ENCODE measurements at regions not wholly inside any gene's neighbourhood (a gene's known extent, or its start where the extent isn't known, plus 50 kb on each side); places are given as distances from the start of the nearest gene placed in this dataset.
"Not testable (repeated sequence)": the region's sequence is repeated elsewhere in the genome, so short reads cannot be mapped to it uniquely, and the experiment has no call there.

GRCh38 chr3:196141052-196141865 is 59.4 kb upstream of the TFRC start:
- Histone ChIP-seq H3K4me3 (ENCODE audit: insufficient read length, low read depth) (no peak overlapping the region), H3K9ac (ENCODE audit: insufficient read length, low read depth) (no peak overlapping the region), H3K36me3 (ENCODE audit: insufficient read depth, insufficient read length, low read length) (no peaks in the 10 kb centered on the region), H3K9me3 (ENCODE audit: insufficient read depth, low read length) (no peaks in the 10 kb centered on the region), H3K4me1 (ENCODE audit: insufficient read depth, insufficient read length) (peaks cover 24% of the 10 kb centered on the region), H3K27me3 (ENCODE audit: insufficient read depth, insufficient read length) (no peaks in the 10 kb centered on the region)
- TF ChIP-seq YY1 (IDR thresholded peaks at IDR 0.05; ENCODE audit: insufficient read depth, insufficient read length) (no peak), ZNF274 (IDR thresholded peaks at IDR 0.05; ENCODE audit: low read depth, low read length) (no peak), SUZ12 (IDR thresholded peaks at IDR 0.05; ENCODE audit: extremely low read depth, insufficient read depth, insufficient read length) (no peak)
- no peak for DNase-seq (ENCODE audit: low read depth, low spot score)

- no peak for DNase-seq (ENCODE audit: low read depth, low spot score)
- no peak overlapping the region for H3K4me3 ChIP-seq (ENCODE audit: insufficient read length, low read depth)
- no peaks in the 10 kb centered on the region for H3K36me3 ChIP-seq (ENCODE audit: insufficient read depth, insufficient read length, low read length)
- peaks cover 24% of the 10 kb centered on the region for H3K4me1 ChIP-seq (ENCODE audit: insufficient read depth, insufficient read length)
- no peak for TF ChIP-seq ZNF274 (IDR thresholded peaks at IDR 0.05; ENCODE audit: low read depth, low read length)
- TF ChIP-seq YY1 (IDR thresholded peaks at IDR 0.05; ENCODE audit: insufficient read depth, insufficient read length): no peak
- no peak for TF ChIP-seq SUZ12 (IDR thresholded peaks at IDR 0.05; ENCODE audit: extremely low read depth, insufficient read depth, insufficient read length)
- no peaks in the 10 kb centered on the region for H3K9me3 ChIP-seq (ENCODE audit: insufficient read depth, low read length)
- no peak overlapping the region for H3K9ac ChIP-seq (ENCODE audit: insufficient read length, low read depth)
- no peaks in the 10 kb centered on the region for H3K27me3 ChIP-seq (ENCODE audit: insufficient read depth, insufficient read length)
Measured at GRCh38 chr3:196140224-196140623, 58.3 kb upstream of the TFRC start.

GRCh38 chr3:196139281-196139680 is 57.4 kb upstream of the TFRC start:
- no peaks in the 10 kb centered on the region for H3K27me3 ChIP-seq (ENCODE audit: insufficient read depth, insufficient read length)
- DNase-seq (ENCODE audit: low read depth, low spot score): no peak
- H3K9ac ChIP-seq (ENCODE audit: insufficient read length, low read depth): no peak overlapping the region
- H3K4me1 ChIP-seq (ENCODE audit: insufficient read depth, insufficient read length): peaks cover 24% of the 10 kb centered on the region
- no peaks in the 10 kb centered on the region for H3K9me3 ChIP-seq (ENCODE audit: insufficient read depth, low read length)
- H3K4me3 ChIP-seq (ENCODE audit: insufficient read length, low read depth): no peak overlapping the region
- no peaks in the 10 kb centered on the region for H3K36me3 ChIP-seq (ENCODE audit: insufficient read depth, insufficient read length, low read length)
- TF ChIP-seq YY1 (IDR thresholded peaks at IDR 0.05; ENCODE audit: insufficient read depth, insufficient read length): no peak
- TF ChIP-seq ZNF274 (IDR thresholded peaks at IDR 0.05; ENCODE audit: low read depth, low read length): no peak
- TF ChIP-seq SUZ12 (IDR thresholded peaks at IDR 0.05; ENCODE audit: extremely low read depth, insufficient read depth, insufficient read length): no peak

GRCh38 chr3:196138482-196139254 is 56.8 kb upstream of the TFRC start:
- DNase-seq (ENCODE audit: low read depth, low spot score): peak; percentile 56
- H3K9me3 ChIP-seq (ENCODE audit: insufficient read depth, low read length): no peaks in the 10 kb centered on the region
- no peak for TF ChIP-seq SUZ12 (IDR thresholded peaks at IDR 0.05; ENCODE audit: extremely low read depth, insufficient read depth, insufficient read length)
- TF ChIP-seq YY1 (IDR thresholded peaks at IDR 0.05; ENCODE audit: insufficient read depth, insufficient read length): no peak
- no peak for TF ChIP-seq ZNF274 (IDR thresholded peaks at IDR 0.05; ENCODE audit: low read depth, low read length)
- no peak overlapping the region for H3K4me3 ChIP-seq (ENCODE audit: insufficient read length, low read depth)
- H3K27me3 ChIP-seq (ENCODE audit: insufficient read depth, insufficient read length): no peaks in the 10 kb centered on the region
- peaks cover 21% of the 10 kb centered on the region for H3K4me1 ChIP-seq (ENCODE audit: insufficient read depth, insufficient read length)
- no peaks in the 10 kb centered on the region for H3K36me3 ChIP-seq (ENCODE audit: insufficient read depth, insufficient read length, low read length)
- no peak overlapping the region for H3K9ac ChIP-seq (ENCODE audit: insufficient read length, low read depth)

DNA sequence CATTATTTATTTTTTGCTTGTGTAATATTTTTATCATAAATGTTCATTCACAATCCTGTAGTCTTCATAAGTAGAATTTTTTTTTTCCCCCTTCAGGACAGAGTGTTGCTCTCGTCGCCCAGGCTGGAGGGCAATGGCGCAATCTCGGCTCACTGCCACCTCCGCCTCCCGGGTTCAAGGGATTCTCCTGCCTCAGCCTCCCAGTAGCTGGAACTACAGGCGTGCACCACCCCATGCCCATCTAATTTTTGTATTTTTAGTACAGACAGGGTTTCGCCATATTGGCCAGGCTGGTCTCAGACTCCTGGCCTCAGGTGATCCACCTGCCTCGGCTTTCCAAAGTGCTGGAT is 54.7 kb upstream of the TFRC start:
- DNase-seq (ENCODE audit: low read depth, low spot score); H3K4me3 ChIP-seq (ENCODE audit: insufficient read length, low read depth); H3K9me3 ChIP-seq (ENCODE audit: insufficient read depth, low read length); H3K9ac ChIP-seq (ENCODE audit: insufficient read length, low read depth); H3K27me3 ChIP-seq (ENCODE audit: insufficient read depth, insufficient read length); H3K36me3 ChIP-seq (ENCODE audit: insufficient read depth, insufficient read length, low read length): not testable (repeated sequence)
- peaks cover 11% of the 10 kb centered on the region for H3K4me1 ChIP-seq (ENCODE audit: insufficient read depth, insufficient read length)

- Histone ChIP-seq H3K9ac (ENCODE audit: insufficient read length, low read depth) (no peak overlapping the region), H3K9me3 (ENCODE audit: insufficient read depth, low read length) (no peaks in the 10 kb centered on the region), H3K36me3 (ENCODE audit: insufficient read depth, insufficient read length, low read length) (no peaks in the 10 kb centered on the region), H3K4me1 (ENCODE audit: insufficient read depth, insufficient read length) (peaks cover 7% of the 10 kb centered on the region), H3K27me3 (ENCODE audit: insufficient read depth, insufficient read length) (no peaks in the 10 kb centered on the region), H3K4me3 (ENCODE audit: insufficient read length, low read depth) (no peak overlapping the region)
- TF ChIP-seq SUZ12 (IDR thresholded peaks at IDR 0.05; ENCODE audit: extremely low read depth, insufficient read depth, insufficient read length) (no peak), YY1 (IDR thresholded peaks at IDR 0.05; ENCODE audit: insufficient read depth, insufficient read length) (no peak), ZNF274 (IDR thresholded peaks at IDR 0.05; ENCODE audit: low read depth, low read length) (no peak)
- DNase-seq (ENCODE audit: low read depth, low spot score): no peak
Measured at GRCh38 chr3:196135693-196136639, 54.1 kb upstream of the TFRC start.

Data from NT2/D1 (cell line).